ENCODE measurements at regions not wholly inside any gene's neighbourhood (a gene's known extent, or its start where the extent isn't known, plus 50 kb on each side); places are given as distances from the start of the nearest gene placed in this dataset.

GRCh38 chr12:127963933-127964332, 303.0 kb upstream of the TMEM132C start (continued):
- TF ChIP-seq, protein P1, sequence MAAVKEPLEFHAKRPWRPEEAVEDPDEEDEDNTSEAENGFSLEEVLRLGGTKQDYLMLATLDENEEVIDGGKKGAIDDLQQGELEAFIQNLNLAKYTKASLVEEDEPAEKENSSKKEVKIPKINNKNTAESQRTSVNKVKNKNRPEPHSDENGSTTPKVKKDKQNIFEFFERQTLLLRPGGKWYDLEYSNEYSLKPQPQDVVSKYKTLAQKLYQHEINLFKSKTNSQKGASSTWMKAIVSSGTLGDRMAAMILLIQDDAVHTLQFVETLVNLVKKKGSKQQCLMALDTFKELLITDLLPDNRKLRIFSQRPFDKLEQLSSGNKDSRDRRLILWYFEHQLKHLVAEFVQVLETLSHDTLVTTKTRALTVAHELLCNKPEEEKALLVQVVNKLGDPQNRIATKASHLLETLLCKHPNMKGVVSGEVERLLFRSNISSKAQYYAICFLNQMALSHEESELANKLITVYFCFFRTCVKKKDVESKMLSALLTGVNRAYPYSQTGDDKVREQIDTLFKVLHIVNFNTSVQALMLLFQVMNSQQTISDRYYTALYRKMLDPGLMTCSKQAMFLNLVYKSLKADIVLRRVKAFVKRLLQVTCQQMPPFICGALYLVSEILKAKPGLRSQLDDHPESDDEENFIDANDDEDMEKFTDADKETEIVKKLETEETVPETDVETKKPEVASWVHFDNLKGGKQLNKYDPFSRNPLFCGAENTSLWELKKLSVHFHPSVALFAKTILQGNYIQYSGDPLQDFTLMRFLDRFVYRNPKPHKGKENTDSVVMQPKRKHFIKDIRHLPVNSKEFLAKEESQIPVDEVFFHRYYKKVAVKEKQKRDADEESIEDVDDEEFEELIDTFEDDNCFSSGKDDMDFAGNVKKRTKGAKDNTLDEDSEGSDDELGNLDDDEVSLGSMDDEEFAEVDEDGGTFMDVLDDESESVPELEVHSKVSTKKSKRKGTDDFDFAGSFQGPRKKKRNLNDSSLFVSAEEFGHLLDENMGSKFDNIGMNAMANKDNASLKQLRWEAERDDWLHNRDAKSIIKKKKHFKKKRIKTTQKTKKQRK (IDR thresholded peaks at IDR 0.05; ENCODE audit: low read depth, low read length) = no peak
- TF ChIP-seq TCF12 (IDR thresholded peaks at IDR 0.05; ENCODE audit: low read depth, low read length) = no peak
- no peak for TF ChIP-seq CEBPB (IDR thresholded peaks at IDR 0.05; ENCODE audit: borderline replicate concordance in 1 of 2, low read depth in 2 of 2, low read length in 2 of 2)
- TF ChIP-seq CHD2 (IDR thresholded peaks at IDR 0.05; ENCODE audit: borderline replicate concordance, low read depth, low read length) = no peak
- TF ChIP-seq, protein P2, sequence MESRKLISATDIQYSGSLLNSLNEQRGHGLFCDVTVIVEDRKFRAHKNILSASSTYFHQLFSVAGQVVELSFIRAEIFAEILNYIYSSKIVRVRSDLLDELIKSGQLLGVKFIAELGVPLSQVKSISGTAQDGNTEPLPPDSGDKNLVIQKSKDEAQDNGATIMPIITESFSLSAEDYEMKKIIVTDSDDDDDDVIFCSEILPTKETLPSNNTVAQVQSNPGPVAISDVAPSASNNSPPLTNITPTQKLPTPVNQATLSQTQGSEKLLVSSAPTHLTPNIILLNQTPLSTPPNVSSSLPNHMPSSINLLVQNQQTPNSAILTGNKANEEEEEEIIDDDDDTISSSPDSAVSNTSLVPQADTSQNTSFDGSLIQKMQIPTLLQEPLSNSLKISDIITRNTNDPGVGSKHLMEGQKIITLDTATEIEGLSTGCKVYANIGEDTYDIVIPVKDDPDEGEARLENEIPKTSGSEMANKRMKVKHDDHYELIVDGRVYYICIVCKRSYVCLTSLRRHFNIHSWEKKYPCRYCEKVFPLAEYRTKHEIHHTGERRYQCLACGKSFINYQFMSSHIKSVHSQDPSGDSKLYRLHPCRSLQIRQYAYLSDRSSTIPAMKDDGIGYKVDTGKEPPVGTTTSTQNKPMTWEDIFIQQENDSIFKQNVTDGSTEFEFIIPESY (IDR thresholded peaks at IDR 0.05) = no peak

DNA sequence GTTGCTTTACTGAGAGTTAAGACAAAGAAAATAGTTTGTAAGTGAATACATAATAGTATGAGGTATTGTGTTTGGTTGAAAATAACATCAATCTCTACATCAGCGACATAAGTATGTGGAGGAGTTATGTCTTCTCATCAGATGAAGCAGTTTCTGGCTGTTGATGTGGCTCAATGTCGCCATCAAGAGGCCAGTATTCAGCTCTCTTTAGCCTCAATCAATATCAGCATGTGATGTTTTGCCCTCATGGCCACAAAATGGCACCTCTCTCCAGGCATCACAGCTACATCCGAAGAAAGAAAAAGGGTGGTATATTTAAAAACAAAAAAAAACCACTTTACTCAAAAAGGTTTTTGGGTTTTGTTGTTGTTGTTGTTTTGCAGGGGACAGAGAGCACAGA, 302.3 kb upstream of the TMEM132C start:
- no peak overlapping the region for H3K4me2 ChIP-seq (ENCODE audit: control insufficient read depth, insufficient read depth)
- TF ChIP-seq, protein P3, sequence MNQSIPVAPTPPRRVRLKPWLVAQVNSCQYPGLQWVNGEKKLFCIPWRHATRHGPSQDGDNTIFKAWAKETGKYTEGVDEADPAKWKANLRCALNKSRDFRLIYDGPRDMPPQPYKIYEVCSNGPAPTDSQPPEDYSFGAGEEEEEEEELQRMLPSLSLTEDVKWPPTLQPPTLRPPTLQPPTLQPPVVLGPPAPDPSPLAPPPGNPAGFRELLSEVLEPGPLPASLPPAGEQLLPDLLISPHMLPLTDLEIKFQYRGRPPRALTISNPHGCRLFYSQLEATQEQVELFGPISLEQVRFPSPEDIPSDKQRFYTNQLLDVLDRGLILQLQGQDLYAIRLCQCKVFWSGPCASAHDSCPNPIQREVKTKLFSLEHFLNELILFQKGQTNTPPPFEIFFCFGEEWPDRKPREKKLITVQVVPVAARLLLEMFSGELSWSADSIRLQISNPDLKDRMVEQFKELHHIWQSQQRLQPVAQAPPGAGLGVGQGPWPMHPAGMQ (IDR thresholded peaks at IDR 0.05; ENCODE audit: borderline replicate concordance) = no peak
- no peak for TF ChIP-seq CBX5 (IDR thresholded peaks at IDR 0.05; ENCODE audit: low read depth)
- no peak for TF ChIP-seq JUND (IDR thresholded peaks at IDR 0.05; ENCODE audit: low read depth, low read length)
- TF ChIP-seq BRCA1 (IDR thresholded peaks at IDR 0.05; ENCODE audit: low read depth, low read length) = no peak
- no peak for TF ChIP-seq IKZF1 (conservative IDR thresholded peaks at IDR 0.05)
- H3K4me1 ChIP-seq (ENCODE audit: control insufficient read depth, insufficient read depth, low read length) = no peaks in the 10 kb centered on the region
- no peaks in the 10 kb centered on the region for H3K36me3 ChIP-seq (ENCODE audit: control insufficient read depth in 2 of 2, insufficient read depth in 2 of 2, low read length in 1 of 2)
- POLR2A ChIA-PET = no interaction called here
- ATAC-seq (no peak), DNase-seq (ENCODE audit: low read depth, low spot score) (no peak), FAIRE-seq (no peak)
- CTCF ChIA-PET = no interaction called here
- H3K9me3 ChIP-seq (replicated peaks; ENCODE audit: control insufficient read depth, insufficient read depth, low read length) = no peaks in the 10 kb centered on the region
- no peak overlapping the region for H3K27ac ChIP-seq (ENCODE audit: control insufficient read depth, insufficient read depth)
- no peaks in the 10 kb centered on the region for H4K20me1 ChIP-seq (ENCODE audit: control insufficient read depth, insufficient read depth)
- no peak overlapping the region for H3K9ac ChIP-seq (ENCODE audit: control insufficient read depth, insufficient read depth, low read length)
- H2AFZ ChIP-seq (ENCODE audit: control insufficient read depth, low read depth, low read length) = no peak overlapping the region
- no peaks in the 10 kb centered on the region for H3K27me3 ChIP-seq (replicated peaks in 1 of 2; ENCODE audit: control insufficient read depth in 2 of 2, insufficient read depth in 2 of 2, low read length in 1 of 2)
- no peak overlapping the region for H3K4me3 ChIP-seq
- in situ Hi-C loops (cut with MboI) (no loop called here), intact Hi-C loops (cut with micrococcal nuclease; ENCODE audit: unreplicated experiment) (no loop called here)
- SMC1A ChIA-PET (ENCODE audit: uncharacterized antibody, unreplicated experiment) = no interaction called here
- no peaks in the 10 kb centered on the region for H3K79me2 ChIP-seq (ENCODE audit: control insufficient read depth, insufficient read depth, low read length)
- RAD21 ChIA-PET (ENCODE audit: unreplicated experiment) = no interaction called here
- 39% methylated on average over 3 of the region's 3 CpGs for WGBS (ENCODE audit: insufficient coverage, insufficient replicate concordance, low lambda C conversion rate, missing lambda C conversion rate)
- BruUV-seq (replicated peaks) = no TSS peak
